K562 (cell line): ENCODE measurements at regions not wholly inside any gene's neighbourhood (a gene's known extent, or its start where the extent isn't known, plus 50 kb on each side); places are given as distances from the start of the nearest gene placed in this dataset.

Experiments used
- ATAC-seq: fragments of 200-7000 bp; cut with Tn5 transposase; 3 replicates; pipeline ENCODE4 v1.9.1; 2020; ENCODE audit warnings: moderate library complexity
- BruUV-seq: library from RNA; stranded (reverse); fragments of 400-500 nt; replicated peaks from 2 replicates; lab custom pipeline; 2021; lab: Mats Ljungman, UMichigan
- CTCF ChIA-PET: fragments of 300-600 bp; formaldehyde crosslinking; extraction: SDS; loops from one replicate; lab custom pipeline; 2021; ENCODE audit warnings: low intra/inter-chr PET ratio; lab: Yijun Ruan, JAX
- POLR2A ChIA-PET: fragments of 300-600, 350-650 bp; sonication (Branson Sonifier 250); formaldehyde crosslinking; extraction: SDS; loops from one replicate; lab custom pipeline; 2021; ENCODE audit warnings: antibody characterized with exemption, inconsistent platforms; lab: Yijun Ruan, JAX
- DNase-seq, 4 experiments: peaks; one replicate each; pipeline versions ENCODE4 v3.0.0 to v3.0.0-alpha.2; 2011 to 2018; ENCODE audit warnings: low spot score in 3 of 4, mixed read lengths in 3 of 4; ENCODE audit errors: extremely low read depth in 1 of 4
- FAIRE-seq: peaks from 2 replicates; lab custom pipeline; 2011; peaks lifted over from hg19 to GRCh38; lab: Jason Lieb, UNC
- H2AFZ ChIP-seq: 2 replicates; pipeline ENCODE4 v1.6.0; 2011; ENCODE audit warnings: low read depth, low read length, control low read depth, inconsistent platforms
- H3K27ac ChIP-seq: fragments of 200-600 bp; 3 replicates; pipeline ENCODE4 v1.8.0; 2011; ENCODE audit warnings: low read depth, mild to moderate bottlenecking, control low read depth, inconsistent platforms, low read length, moderate library complexity, mixed read lengths; ENCODE audit errors: extremely low read depth
- H3K27me3 ChIP-seq, 2 experiments: fragments of 300-600 bp in 1 of 2; 2 replicates in 1 of 2; 3 replicates in 1 of 2; pipeline versions ENCODE4 v1.6.0 to v1.8.0; 2011; ENCODE audit warnings: inconsistent platforms in 2 of 2, low read length in 2 of 2, mild to moderate bottlenecking in 1 of 2, mixed read lengths in 1 of 2, moderate library complexity in 1 of 2; ENCODE audit not compliant: control insufficient read depth in 2 of 2, insufficient read depth in 2 of 2
- H3K36me3 ChIP-seq: fragments of 300-600 bp; 3 replicates; pipeline ENCODE4 v1.8.0; 2011; ENCODE audit warnings: mild to moderate bottlenecking, low read length, inconsistent platforms; ENCODE audit not compliant: control insufficient read depth, insufficient read depth
- H3K4me1 ChIP-seq, 2 experiments: fragments of 200-600 bp in 1 of 2; replicated peaks in 1 of 2; 2 replicates in 1 of 2; 3 replicates in 1 of 2; pipeline versions ENCODE4 v1.5.1 to v1.8.0; 2011; ENCODE audit warnings: inconsistent platforms in 2 of 2, low read length in 2 of 2, mild to moderate bottlenecking in 1 of 2, mixed read lengths in 1 of 2, moderate library complexity in 1 of 2; ENCODE audit not compliant: control insufficient read depth in 2 of 2, insufficient read depth in 2 of 2
- H3K4me2 ChIP-seq: 2 replicates; pipeline ENCODE4 v1.6.1; 2011; ENCODE audit warnings: low read length, control low read depth, inconsistent platforms, mixed read lengths; ENCODE audit not compliant: insufficient read depth
- H3K4me3 ChIP-seq: fragments of 200-600 bp; sonication (generic), shearing (Covaris generic); 2 replicates; pipeline ENCODE4 v1.5.1; 2016; ENCODE audit warnings: control low read depth, inconsistent platforms
- H3K79me2 ChIP-seq: fragments of 200-600 bp; 3 replicates; pipeline ENCODE4 v1.8.0; 2011; ENCODE audit warnings: low read length, inconsistent platforms; ENCODE audit not compliant: control insufficient read depth, insufficient read depth
- H3K9ac ChIP-seq, 2 experiments: 2 replicates each; pipeline versions ENCODE4 v1.6.0 to v1.6.1; 2011; ENCODE audit warnings: low read depth in 2 of 2, low read length in 2 of 2, control low read depth in 1 of 2, inconsistent platforms in 1 of 2, mild to moderate bottlenecking in 1 of 2, mixed read lengths in 1 of 2; ENCODE audit not compliant: insufficient read depth in 1 of 2
- H3K9me1 ChIP-seq: one replicate; pipeline ENCODE4 v1.6.0; 2011; ENCODE audit warnings: inconsistent platforms, mild to moderate bottlenecking, low read length, moderate library complexity; ENCODE audit not compliant: control insufficient read depth, insufficient read depth
- H3K9me3 ChIP-seq: replicated peaks from 2 replicates; pipeline ENCODE4 v1.5.1; 2011; ENCODE audit warnings: low read depth, low read length, inconsistent platforms; ENCODE audit not compliant: control insufficient read depth, insufficient read depth
- H4K20me1 ChIP-seq: replicated peaks from 2 replicates; pipeline ENCODE4 v1.6.1; 2011; ENCODE audit warnings: low read length, inconsistent platforms, mixed read lengths; ENCODE audit not compliant: control insufficient read depth, insufficient read depth
- CBFA2T2 ChIP-seq: fragments of 450-650 bp; conservative IDR thresholded peaks from 2 replicates; pipeline ENCODE4 v1.6.1; 2017; ENCODE audit warnings: mild to moderate bottlenecking
- CREM ChIP-seq: IDR thresholded peaks from 2 replicates; pipeline ENCODE4 v1.6.1; 2014; ENCODE audit warnings: antibody characterized with exemption, low read depth
- DDX20 ChIP-seq: fragments of 450-650 bp; IDR thresholded peaks from 2 replicates; pipeline ENCODE4 v1.6.1; 2016; ENCODE audit warnings: missing genetic modification characterization, low read depth, mild to moderate bottlenecking, missing compliant biosample characterization, moderate library complexity
- FOXP1 ChIP-seq: sonication (generic); formaldehyde crosslinking; IDR thresholded peaks from 2 replicates; pipeline ENCODE4 v1.8.0; 2022; ENCODE audit warnings: mild to moderate bottlenecking, missing genetic modification reagents
- FUS ChIP-seq: fragments of 200-400 bp; formaldehyde crosslinking; optimal IDR thresholded peaks from 2 replicates; pipeline ENCODE3; 2017; ENCODE audit warnings: low read depth, low read length
- GATAD2A ChIP-seq: fragments of 450-650 bp; IDR thresholded peaks from 2 replicates; pipeline ENCODE4 v1.6.1; 2017
- MYNN ChIP-seq, 2 experiments: sonication (generic); formaldehyde crosslinking in 1 of 2; IDR thresholded peaks; 2 replicates each; pipeline versions ENCODE4 v1.5.0 to v1.6.1; 2016 to 2020; ENCODE audit warnings: antibody characterized with exemption in 1 of 2, missing genetic modification reagents in 1 of 2
- ZBTB49 ChIP-seq: sonication (generic); formaldehyde crosslinking; IDR thresholded peaks from 2 replicates; pipeline ENCODE4 v1.8.0; 2022; ENCODE audit warnings: missing genetic modification reagents, mild to moderate bottlenecking, borderline replicate concordance
- ZC3H8 ChIP-seq: fragments of 450-650 bp; IDR thresholded peaks from 2 replicates; pipeline ENCODE4 v1.6.1; 2017
- WGBS: fragments of 100-300 bp; shearing (Covaris generic); methylation state at CpG from one replicate; pipeline ENCODE4 v1.1.6; 2016; ENCODE audit warnings: low coverage, mixed read lengths; ENCODE audit not compliant: insufficient coverage; ENCODE audit errors: missing lambda C conversion rate; 5-methylcytosine and 5-hydroxymethylcytosine counted together
- in situ Hi-C: fragments of 300-500 bp; cut with MboI; formaldehyde crosslinking; loops from 4 replicates; pipeline ENCODE4 v1.15.0; 2018; ENCODE audit warnings: inconsistent platforms, mixed read lengths
- intact Hi-C: fragments of 100-400 bp; cut with micrococcal nuclease; formaldehyde crosslinking; loops from 2 replicates; pipeline ENCODE4 v1.14.2; 2022
- TF ChIP-seq, protein P1 (sequence below), 2 experiments: IDR thresholded peaks in 1 of 2; conservative IDR thresholded peaks in 1 of 2; 2 replicates each; pipeline ENCODE4 v1.6.1; 2016; ENCODE audit warnings: low read depth in 2 of 2, mild to moderate bottlenecking in 1 of 2, missing compliant biosample characterization in 1 of 2, missing genetic modification characterization in 1 of 2, moderate library complexity in 1 of 2

- intact Hi-C loops, result no loop called here
- Histone ChIP-seq H3K4me3 (no peak overlapping the region), H3K79me2 (no peaks in the 10 kb centered on the region), H3K27ac (no peak overlapping the region), H4K20me1 (no peaks in the 10 kb centered on the region), H3K27me3 (no peaks in the 10 kb centered on the region; a peak in 1 of 5 replicates), H2AFZ (no peak overlapping the region), H3K36me3 (no peaks in the 10 kb centered on the region), H3K9me3 (no peaks in the 10 kb centered on the region), H3K4me1 (no peaks in the 10 kb centered on the region)
- in situ Hi-C loops, result no loop called here
- FAIRE-seq (no peak), DNase-seq (no peak)
- no TSS peak for BruUV-seq
- ChIA-PET CTCF (no interaction called here), POLR2A (no interaction called here)
- WGBS, result 0% methylated on average over 5 of the region's 5 CpGs
- TF ChIP-seq FUS, result no peak
- TF ChIP-seq, protein P1, sequence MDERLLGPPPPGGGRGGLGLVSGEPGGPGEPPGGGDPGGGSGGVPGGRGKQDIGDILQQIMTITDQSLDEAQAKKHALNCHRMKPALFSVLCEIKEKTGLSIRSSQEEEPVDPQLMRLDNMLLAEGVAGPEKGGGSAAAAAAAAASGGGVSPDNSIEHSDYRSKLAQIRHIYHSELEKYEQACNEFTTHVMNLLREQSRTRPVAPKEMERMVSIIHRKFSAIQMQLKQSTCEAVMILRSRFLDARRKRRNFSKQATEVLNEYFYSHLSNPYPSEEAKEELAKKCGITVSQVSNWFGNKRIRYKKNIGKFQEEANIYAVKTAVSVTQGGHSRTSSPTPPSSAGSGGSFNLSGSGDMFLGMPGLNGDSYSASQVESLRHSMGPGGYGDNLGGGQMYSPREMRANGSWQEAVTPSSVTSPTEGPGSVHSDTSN (CRISPR knock-in tag; IDR thresholded peaks at IDR 0.05; ENCODE audit: low read depth), result no peak
- TF ChIP-seq, protein P1 (tag; conservative IDR thresholded peaks at IDR 0.05; ENCODE audit: low read depth), result no peak
- no peak for TF ChIP-seq ZBTB49 (CRISPR knock-in tag)
- no peak for TF ChIP-seq FOXP1 (CRISPR knock-in tag)
- TF ChIP-seq DDX20, result no peak
- TF ChIP-seq CREM, result no peak
- no peak for TF ChIP-seq GATAD2A
- no peak for TF ChIP-seq CBFA2T2
- TF ChIP-seq ZC3H8, result no peak
- no peak for TF ChIP-seq MYNN (IDR thresholded peaks at IDR 0.05)
- TF ChIP-seq MYNN (CRISPR knock-in tag; IDR thresholded peaks at IDR 0.05), result no peak
- TF ChIP-seq, all 486 proteins: peak for 0
- Histone ChIP-seq H3K9ac (no peak overlapping the region), H3K4me2 (no peak overlapping the region), H3K9me1 (no peaks in the 10 kb centered on the region)
- ATAC-seq, result no peak
These were observed 178.3 kb upstream of the AUTS2 start for GRCh38 chr7:69419934-69420333.
